ENCODE measurements at regions not wholly inside any gene's neighbourhood (a gene's known extent, or its start where the extent isn't known, plus 50 kb on each side); places are given as distances from the start of the nearest gene placed in this dataset.

DNA sequence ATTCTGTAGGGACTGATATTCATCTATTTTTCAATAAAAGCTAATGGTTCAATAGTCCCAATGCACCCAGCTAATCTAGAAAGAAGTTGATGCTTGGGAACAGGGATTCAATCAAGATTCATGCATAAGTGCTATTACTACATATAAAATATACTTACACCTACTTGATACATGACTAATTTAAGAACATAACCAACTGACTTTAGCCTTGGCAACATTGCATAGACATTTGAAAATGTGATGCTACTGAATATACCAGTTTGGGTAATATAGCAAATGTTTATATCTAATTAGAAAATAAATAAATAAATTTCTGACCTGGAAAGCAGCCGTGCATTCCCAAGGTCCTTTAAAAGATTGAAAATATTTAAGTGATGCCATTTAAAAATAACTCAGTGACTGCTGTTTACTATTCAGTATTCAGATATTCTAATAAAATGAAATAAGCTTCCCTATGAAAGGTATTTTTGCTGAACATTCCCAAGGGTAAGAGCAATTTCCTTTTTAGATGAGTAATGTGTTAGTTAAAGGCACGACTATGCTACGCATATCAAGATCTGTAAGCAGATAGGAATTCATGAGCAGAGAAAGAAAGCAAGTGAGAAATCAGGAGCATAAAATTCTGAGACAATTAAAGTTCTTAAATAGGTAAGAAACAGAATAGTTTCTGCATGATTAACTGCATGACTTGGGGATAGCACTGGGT, 160.6 kb upstream of the SYT1 start:
- no peak for DNase-seq

DNA sequence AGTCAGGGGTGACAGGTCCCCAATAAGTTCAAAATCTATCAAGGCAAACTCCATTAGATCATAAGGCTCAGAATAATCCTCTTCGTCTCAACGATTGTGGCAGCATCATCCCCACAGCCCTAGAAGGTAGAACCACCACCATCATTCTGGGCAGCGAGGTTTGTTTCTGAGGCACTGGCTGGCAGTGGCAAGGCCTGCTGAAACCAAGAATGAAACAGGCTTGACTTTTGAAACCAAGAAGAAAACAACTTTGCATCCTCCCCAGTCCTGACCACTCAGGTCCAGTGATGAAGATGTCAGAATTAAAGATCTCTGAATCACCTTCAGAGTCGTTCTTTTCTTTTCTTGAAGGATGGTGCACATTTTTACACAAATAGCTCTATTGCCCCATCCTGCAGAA, 152.6 kb upstream of the SYT1 start:
- DNase-seq: no peak

DNA sequence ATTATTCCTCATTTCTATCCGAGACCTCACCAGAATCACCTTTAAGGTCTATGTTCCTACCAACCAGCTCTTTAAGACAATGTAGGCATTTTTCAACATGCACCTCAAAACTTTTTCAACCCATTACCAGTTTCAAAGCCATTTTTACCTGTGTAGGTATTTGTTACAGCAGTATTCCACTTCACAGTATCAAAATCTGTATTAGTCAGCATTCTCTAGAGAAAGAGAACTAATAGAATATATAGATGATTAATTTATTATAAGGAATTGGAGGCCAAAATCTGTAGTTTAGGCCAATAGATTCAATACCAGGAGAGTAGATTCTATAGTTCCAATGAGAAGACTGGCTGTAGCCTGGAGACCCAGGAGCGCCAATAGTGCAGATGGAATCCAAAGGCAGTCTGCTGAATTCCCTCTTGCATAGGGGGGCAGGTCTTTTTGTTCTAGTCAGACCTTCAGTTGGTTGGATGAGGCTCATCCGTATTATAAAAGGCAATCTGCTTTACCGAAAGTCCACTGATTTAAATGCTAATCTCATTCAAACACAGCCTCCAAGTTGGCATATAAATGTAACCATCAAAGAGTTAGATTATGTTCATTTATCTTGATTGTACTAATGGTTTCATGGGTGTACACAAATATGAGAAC, 151.6 kb upstream of the SYT1 start:
- DNase-seq: no peak

DNA sequence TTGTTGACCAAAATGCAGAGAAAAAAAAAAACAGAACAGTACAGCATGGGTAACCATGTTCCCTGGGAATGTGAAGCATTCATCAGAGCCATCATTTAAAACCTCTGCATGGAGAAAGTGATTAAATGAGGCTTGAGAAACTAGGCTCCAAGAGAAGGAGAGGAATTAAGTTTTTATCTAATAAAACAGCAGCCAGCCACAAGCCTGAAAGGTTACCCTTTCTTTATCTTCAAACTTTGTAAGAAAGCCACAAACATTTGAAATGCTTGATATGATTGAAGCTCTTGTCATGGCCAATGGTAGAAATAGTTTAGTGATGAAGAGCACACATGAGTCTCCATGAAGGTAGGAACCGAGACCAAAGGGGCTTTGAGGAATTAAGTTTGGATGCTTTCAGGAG, 144.9 kb upstream of the SYT1 start:
- no peak for DNase-seq

DNA sequence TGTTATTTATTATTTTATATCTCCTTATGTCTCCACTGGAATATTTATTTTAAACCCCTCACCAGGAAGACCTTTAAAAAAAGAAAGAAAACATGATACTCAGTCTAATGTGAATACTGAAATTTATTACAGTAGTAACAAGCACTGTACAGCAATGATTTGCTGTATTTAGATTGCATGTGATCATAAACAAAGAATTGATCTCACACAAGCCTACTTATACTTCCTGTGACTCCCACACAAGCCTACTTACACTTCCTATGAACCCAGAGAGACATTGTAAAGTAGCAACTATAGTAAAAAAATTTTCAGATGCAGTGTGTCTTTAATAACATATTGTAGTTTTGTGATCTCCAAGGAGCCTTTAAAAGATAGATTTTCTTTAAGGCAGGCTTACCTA, 142.7 kb upstream of the SYT1 start:
- DNase-seq: no peak

DNA sequence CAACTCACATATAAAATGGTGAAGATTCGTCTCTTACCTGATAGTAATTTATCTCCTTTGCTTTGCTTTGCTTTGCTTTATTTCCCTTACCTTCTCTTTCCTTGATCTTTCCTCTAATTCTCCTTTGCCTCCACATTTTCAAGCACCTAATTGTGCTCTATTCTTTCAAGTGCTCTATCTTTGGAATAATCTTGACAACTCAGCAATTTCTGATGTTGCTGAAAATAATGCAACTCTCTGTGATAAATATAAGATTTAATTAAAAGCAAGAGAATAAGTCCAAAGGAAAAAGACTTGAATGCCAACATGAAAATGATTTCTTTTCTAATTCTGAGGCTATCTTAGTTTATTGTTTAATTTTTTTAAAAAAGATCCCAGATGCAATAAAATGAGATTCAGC, 139.5 kb upstream of the SYT1 start:
- no peak for DNase-seq

DNA sequence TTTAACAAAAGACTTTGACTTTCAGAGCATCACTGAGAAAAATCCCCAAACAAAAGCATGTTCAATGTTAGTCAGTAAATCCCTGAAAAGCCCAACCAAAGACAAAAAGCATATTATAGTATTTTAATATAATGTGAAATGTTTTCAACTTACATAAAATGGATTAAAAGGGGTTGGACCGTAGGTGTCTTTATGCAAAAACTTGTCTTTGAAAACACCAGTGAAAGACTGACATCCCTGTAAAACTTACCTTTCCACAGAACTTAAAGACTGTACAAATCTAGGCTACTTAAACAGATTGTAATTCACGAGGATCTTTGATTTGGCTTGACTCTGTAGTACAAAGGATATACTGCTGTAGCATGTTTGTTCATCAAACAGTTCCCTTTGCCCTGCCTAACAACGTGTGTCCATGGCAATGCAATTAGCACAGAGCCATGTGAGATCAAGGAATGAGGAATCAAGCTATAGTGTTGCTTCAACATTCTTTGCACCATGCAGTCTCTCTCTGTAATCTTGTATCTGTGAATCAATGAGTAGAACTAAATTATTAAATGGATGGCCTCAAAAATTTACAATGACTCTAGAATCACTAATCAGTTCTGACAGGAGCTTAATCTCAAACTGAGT, 138.5 kb upstream of the SYT1 start:
- no peak for DNase-seq

DNA sequence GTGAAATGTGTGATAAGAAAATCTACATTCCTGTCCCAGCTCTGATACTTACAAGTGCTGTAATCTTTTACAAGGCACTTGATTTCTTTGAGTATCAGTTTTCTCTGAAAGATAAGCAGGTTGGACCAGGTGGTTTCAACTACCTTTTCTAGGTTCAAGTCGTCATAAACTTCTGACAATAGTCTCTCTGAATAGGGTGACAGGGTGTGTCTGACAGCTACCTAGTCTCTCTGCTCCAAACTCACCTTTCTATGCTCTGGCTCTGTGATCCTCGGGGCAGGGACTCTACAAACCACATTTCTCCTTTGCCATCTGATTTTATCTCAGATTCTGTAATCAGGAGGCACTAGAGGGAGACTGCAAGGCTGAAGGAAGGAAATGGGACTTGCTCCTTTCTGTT, 137.7 kb upstream of the SYT1 start:
- DNase-seq: no peak

DNA sequence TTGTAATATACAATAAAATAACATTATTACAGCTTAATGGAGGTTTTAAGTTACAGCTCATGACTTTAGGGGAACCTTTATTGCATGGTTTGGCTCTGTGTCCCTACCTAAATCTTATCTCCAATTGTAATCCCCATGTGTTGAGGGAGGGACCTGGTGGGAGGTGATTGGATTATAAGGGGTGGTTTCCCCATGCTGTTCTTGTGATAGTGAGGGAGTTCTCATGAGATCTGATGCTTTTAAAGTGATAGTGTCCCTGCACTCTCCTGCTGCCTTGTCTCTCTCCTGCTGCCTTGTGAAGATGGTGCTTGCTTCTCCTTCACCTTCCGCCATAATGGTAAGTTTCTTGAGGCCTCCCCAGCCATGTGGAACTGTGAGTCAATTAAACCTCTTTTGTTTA, 132.1 kb upstream of the SYT1 start:
- DNase-seq: no peak

DNA sequence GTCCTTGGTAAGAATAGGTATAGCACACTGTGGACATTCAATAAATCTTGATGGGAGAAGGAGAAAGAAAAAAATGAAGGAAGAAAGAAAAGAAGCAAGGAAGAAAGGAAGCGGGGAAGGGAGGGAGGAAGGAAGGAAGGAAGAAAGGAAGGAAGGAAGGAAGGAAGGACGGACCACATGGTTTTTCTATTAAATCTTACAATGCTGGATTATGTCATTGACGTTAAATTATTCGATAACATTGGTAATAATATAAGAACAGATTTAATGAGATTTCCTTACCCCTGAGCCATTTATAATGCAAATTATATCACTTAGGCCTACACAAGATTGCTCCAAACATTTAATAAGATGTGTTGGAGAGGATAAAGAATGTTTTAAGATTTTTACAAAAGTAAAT, 124.9 kb upstream of the SYT1 start:
- DNase-seq: no peak

DNA sequence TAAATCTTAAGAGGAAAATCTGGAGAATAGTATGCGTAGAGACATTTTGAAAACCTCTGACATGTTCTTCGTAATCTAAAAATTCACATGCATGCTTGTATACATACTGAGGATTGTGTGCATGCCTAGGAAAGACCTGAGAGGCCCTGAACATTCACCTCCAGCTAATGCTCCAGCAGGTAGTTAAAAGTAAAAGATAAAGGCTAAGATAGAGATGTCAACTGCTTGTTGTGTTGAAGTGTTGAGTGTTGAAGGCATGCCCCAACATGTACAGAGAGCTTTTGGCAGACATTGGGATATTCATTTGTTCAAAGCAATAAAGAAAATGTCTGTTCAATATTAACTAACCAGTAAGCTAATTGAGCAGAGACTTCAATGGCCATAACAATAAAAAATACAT, 118.6 kb upstream of the SYT1 start:
- no peak for DNase-seq

DNA sequence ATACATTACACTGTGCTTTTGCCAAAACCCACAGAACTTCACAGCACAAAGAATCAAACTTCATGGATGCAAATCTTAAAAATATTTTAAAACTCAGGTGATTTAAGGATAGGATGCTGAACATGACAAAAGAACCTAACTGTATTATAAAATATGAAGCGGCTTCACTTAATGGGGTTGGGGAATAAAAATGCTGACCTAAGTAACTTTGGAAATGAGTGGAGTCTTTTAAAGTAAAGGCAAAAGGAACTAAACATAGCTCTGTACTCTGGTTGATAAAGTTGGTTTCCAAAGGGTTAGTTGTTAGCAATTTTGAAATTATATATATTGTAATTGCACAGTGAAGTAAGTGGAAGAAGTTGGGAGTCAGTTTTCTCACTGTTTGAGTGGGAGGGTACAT, 111.5 kb upstream of the SYT1 start:
- no peak for DNase-seq

DNA sequence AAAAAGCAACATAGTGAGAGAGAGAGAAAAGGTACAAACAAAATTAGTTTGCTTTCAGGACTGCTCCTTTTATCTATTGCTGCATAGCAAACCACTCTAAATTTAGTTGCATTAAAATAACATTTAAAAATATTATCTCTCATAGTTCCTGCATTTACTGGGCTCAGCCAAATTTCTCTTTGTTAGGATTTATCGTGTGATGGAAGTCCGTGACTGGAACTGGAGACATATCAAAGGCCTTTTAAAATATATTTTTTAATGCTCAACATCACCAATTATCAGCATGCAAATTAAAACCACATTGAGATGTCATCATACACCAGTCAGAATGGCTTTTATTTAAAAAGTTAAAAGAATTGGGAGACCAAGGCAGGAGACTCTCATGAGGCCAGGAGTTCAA, 107.6 kb upstream of the SYT1 start:
- no peak for DNase-seq

DNA sequence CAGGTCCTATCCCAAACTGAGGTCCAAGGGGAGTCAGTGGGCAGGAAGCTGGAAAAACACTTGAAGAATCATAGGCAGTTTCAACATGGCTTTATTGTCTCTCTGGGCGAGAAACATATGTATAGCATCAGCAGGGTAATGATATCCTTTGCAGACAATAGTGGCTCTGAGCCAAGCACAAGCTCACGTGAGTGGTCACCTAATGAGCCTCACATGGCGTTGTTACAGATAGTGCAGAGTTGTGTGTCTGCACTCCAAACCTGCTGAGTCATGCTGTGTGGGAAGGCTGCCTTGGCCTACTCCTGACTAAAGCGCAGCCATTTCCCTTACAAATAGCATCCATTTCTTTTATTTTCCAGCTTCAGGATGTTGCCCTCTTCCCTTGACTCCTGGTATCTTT, 105.2 kb upstream of the SYT1 start:
- DNase-seq: no peak

DNA sequence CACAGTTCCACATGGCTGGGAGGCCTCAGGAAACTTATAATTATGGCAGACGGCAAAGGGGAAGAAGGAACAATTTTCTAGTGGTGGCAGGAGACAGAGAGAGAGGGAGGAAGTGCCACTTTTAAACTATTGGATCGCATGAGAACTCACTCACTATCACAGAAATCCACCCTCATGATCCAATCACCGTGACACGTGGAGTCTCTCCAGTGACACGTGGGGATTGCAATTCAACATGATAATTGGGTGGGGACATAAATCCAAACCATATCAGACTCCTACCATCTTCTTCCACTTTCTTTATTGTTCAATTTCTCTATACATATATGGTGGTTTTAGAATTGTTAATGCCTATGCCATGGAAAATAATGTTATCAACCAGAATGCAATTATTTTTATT, 103.7 kb upstream of the SYT1 start:
- DNase-seq: no peak

DNA sequence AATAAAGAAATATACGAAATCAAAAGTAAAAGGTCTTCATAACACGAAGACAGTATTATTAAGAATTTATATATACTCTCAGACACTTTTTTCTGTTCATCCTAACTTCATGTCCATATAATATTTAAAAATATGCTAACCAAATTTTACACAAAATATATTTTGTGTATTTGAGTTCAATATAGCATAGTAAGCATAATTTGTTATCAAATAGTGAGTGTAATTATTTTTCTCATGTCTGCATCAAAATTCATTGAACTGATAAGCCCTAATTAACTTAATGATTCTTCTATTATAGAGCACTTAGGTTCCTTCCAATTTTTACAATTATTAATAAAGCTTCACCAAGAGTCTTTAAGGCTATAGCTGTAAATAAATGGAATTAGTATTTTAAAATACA, 99.7 kb upstream of the SYT1 start:
- no peak for DNase-seq

DNA sequence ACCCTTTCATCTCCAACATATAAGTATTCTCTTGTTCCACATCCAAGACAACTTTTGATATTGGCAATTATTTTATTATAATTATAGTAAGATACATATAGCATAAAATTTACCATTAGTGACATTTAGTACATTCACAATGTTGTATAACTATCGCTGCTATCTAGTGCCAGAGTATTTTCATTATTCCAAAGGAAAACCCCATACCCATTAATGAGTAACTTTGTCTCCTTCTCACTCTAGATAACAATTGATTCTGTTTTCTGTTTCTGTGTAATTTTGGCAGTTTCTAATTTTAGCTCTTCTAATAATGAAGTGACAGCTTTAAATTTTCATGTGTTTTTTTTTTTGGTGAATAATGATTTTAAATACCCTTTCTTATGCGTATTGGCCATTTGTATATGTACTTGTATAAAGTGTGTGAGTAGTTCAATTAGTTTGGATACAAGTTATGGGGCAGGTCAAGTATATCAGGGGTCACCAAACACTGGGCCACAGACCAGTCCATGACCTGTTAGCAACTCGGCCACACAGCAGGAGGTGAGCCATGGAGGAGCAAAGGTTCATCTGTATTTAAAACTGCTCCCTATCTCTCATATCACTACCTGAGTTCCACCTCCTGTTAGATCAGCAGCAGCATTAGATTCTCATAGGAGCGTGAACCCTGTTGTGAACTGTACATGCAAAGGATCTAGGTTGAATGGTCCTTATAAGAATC, 97.2 kb upstream of the SYT1 start:
- no peak for DNase-seq

DNA sequence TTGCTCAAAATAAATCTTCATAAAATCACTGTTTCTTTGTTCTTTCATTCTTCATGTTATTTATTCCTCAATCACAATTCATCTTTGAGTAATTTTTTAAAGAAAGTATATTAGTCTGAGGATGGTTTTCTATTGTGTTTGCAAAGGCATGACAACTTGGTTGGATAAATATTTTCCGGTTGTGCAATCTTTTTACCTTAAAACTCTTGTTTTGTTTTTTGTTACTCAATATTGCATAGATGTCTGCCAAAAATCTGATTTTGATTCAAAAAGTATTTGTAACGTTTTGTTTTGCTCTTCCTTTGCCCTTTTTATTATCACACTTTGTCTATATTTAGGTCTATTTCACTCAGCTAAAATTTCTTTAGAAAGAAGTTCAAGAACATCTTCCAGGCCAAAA, 86.2 kb upstream of the SYT1 start:
- DNase-seq: no peak

DNA sequence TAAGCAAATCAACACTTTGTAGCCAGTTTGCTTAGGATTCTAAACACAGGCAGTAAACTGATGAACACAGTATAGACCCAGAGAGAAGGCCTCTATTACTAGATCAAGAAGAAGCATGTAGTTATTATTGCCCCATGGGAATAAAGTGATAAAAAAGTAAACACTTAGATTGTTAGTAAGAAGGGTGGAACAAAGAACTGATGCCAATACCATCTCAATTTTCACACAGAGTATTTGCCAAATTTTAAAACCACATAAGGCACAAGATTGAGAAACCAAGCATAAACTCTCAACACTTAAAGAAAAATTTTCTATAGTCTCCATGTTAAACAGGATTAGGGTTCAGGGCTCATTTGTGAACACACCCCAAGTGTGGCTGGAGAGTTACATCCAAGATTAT, 77.0 kb upstream of the SYT1 start:
- DNase-seq: no peak

DNA sequence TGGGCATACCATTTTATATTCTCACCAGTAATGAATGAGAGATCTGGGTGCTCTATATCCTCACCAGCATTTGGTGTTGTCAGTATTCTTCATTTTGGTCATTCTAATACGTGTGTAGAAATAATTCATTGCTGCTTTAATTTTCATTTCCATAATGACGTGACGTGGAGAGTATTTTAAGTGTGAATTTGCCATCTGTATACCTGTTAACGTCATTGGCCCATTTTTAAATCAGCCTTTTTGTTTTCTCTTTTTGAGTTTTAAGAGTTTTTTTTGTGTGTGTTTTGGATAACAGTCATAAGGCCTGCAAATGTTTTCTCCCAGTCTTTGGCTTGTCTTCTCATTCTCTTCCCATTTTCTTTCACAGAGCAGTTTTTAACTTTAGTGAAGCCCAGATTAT, 74.4 kb upstream of the SYT1 start:
- no peak for DNase-seq

DNA sequence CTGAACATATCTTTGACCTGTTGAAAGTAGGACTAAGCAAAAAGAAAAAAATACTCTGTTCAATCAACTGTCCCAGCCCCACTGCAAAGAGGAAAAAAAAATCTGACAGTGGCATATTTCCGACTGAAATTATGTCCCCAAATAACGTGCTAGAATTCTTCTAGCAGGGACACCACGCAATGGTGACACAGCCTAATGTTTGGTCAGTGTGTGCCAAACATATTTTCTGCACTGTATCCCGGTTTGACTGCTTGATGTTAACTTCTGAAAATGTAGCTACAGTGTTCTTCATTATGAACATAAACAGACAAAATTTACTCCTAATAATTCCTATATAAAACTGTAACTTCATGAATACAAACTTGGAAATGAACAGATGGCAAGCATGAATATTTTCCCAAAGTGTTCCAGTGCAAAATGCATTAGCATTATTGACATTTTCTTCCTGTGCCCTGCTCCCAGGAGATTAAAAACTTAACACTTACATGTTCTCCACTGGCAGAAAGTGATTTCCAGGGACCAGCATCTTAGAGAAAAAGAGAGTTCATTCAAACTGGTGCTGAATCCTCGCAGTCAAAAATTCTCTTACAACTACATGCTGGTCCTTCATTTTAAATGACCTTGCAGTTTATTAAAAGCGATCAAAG, 72.4 kb upstream of the SYT1 start:
- no peak for DNase-seq

DNA sequence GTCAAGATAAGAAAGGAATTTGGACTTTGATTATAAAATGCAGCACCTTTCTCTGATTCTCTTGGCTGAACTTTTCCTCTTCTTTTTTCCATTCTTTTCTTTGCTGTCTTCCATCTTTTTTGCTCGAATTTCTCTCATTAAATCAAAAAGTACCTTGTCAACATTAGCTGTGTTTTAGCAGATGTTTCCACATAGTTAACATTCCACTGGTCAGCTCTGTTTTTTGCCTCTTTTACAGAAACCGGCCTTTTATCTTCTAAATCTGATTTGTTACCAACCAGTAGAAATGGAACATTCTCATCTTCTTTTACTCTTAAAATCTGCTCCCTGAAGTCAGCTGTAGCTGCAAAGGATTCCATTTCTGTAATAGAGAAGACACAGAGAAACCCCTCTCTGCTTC, 71.1 kb upstream of the SYT1 start:
- DNase-seq: no peak

DNA sequence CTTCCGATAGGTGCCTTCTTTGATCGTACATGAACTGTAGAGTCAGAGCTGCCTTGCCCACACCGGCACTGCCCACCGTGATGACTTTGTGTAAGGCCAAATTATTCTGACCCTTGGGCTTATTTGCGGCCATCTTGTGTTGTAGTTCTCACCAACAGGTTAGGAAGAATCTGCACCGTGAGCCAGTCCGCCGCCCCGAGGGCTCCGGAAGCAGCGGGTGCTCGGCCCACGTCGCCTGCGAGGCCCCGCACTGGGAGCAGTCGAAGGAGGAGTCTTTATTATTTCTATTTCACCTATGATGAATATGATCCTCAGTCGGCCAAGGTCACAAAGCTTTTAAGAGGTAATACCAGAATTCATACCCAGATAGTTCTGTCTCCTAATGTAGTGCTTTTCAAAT, 70.6 kb upstream of the SYT1 start:
- no peak for DNase-seq

All from NCI-H2227 treated with DMSO at 0.1 percent for 48 hours (cell line).